ENCODE measurements at regions not wholly inside any gene's neighbourhood (a gene's known extent, or its start where the extent isn't known, plus 50 kb on each side); places are given as distances from the start of the nearest gene placed in this dataset.

DNA sequence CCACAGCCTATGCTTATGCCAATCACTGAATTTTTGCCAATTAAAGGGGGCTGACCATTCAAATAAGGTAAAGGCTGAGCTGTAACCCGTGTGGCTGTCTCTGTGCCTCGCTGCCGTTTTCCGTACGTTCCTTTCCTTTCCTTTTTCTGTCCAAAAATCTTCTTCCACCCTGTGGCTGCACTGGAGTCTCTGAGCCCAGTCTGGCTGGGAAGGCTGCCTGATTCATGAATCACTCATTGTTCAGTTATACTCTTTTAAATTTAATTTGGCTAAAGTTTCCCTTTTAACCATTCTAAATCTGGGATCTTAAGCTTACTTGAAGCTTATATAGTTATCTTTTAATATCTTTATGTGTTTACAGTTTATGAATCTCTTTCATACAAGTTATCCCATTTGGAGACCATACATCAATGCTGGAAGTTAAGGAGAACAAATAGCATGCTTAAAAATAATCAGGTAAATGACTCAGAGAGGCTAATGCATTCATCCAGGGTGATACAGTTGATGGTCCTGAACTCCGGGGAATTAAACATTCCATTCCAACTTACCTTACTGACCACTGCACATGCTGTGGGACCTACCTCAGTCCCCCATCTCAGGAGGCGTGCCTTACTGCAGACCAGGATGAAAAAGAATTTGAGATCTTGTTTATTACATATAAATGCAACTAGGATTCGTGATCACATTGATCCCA is 385.3 kb upstream of the ADARB2 start:
- Histone ChIP-seq H3K4me3 (ENCODE audit: low read depth in 1 of 3, low read length in 3 of 3) (no peak overlapping the region), H3K9me3 (ENCODE audit: control insufficient read depth in 4 of 4, low read length in 3 of 4) (no peaks in the 10 kb centered on the region), H3K36me3 (ENCODE audit: control insufficient read depth in 4 of 4, insufficient read depth in 3 of 4, low read depth in 1 of 4, low read length in 3 of 4) (no peaks in the 10 kb centered on the region), H3K4me1 (ENCODE audit: control insufficient read depth in 4 of 4, insufficient read depth in 4 of 4, low read length in 3 of 4) (no peaks in the 10 kb centered on the region), H3K27ac (ENCODE audit: low read depth in 1 of 2, low read length in 2 of 2) (no peak overlapping the region), H3K9ac (ENCODE audit: low read depth in 1 of 2, low read length in 2 of 2) (no peak overlapping the region), H3K27me3 (ENCODE audit: control insufficient read depth in 4 of 4, insufficient read depth in 4 of 4, low read length in 3 of 4) (no peaks in the 10 kb centered on the region)
- TF ChIP-seq GABPA (IDR thresholded peaks at IDR 0.05 in 1 of 2, conservative IDR thresholded peaks at IDR 0.05 in 1 of 2) = no peak
- TF ChIP-seq RXRA (IDR thresholded peaks at IDR 0.05) = no peak
- TF ChIP-seq, protein P1, sequence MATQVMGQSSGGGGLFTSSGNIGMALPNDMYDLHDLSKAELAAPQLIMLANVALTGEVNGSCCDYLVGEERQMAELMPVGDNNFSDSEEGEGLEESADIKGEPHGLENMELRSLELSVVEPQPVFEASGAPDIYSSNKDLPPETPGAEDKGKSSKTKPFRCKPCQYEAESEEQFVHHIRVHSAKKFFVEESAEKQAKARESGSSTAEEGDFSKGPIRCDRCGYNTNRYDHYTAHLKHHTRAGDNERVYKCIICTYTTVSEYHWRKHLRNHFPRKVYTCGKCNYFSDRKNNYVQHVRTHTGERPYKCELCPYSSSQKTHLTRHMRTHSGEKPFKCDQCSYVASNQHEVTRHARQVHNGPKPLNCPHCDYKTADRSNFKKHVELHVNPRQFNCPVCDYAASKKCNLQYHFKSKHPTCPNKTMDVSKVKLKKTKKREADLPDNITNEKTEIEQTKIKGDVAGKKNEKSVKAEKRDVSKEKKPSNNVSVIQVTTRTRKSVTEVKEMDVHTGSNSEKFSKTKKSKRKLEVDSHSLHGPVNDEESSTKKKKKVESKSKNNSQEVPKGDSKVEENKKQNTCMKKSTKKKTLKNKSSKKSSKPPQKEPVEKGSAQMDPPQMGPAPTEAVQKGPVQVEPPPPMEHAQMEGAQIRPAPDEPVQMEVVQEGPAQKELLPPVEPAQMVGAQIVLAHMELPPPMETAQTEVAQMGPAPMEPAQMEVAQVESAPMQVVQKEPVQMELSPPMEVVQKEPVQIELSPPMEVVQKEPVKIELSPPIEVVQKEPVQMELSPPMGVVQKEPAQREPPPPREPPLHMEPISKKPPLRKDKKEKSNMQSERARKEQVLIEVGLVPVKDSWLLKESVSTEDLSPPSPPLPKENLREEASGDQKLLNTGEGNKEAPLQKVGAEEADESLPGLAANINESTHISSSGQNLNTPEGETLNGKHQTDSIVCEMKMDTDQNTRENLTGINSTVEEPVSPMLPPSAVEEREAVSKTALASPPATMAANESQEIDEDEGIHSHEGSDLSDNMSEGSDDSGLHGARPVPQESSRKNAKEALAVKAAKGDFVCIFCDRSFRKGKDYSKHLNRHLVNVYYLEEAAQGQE (IDR thresholded peaks at IDR 0.05) = no peak
- no peak for TF ChIP-seq HNF4G (IDR thresholded peaks at IDR 0.05)
- TF ChIP-seq, protein P2, sequence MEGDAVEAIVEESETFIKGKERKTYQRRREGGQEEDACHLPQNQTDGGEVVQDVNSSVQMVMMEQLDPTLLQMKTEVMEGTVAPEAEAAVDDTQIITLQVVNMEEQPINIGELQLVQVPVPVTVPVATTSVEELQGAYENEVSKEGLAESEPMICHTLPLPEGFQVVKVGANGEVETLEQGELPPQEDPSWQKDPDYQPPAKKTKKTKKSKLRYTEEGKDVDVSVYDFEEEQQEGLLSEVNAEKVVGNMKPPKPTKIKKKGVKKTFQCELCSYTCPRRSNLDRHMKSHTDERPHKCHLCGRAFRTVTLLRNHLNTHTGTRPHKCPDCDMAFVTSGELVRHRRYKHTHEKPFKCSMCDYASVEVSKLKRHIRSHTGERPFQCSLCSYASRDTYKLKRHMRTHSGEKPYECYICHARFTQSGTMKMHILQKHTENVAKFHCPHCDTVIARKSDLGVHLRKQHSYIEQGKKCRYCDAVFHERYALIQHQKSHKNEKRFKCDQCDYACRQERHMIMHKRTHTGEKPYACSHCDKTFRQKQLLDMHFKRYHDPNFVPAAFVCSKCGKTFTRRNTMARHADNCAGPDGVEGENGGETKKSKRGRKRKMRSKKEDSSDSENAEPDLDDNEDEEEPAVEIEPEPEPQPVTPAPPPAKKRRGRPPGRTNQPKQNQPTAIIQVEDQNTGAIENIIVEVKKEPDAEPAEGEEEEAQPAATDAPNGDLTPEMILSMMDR (IDR thresholded peaks at IDR 0.05; ENCODE audit: low read depth, low read length, missing input control) = no peak
- no peak for TF ChIP-seq HNF4A (conservative IDR thresholded peaks at IDR 0.05)
- no peak for TF ChIP-seq YY1 (IDR thresholded peaks at IDR 0.05)
- TF ChIP-seq FOXA2 (IDR thresholded peaks at IDR 0.05) = no peak
- TF ChIP-seq, protein P3, sequence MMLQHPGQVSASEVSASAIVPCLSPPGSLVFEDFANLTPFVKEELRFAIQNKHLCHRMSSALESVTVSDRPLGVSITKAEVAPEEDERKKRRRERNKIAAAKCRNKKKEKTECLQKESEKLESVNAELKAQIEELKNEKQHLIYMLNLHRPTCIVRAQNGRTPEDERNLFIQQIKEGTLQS (IDR thresholded peaks at IDR 0.05) = no peak
- no peak for TF ChIP-seq RAD21 (IDR thresholded peaks at IDR 0.05)
- TF ChIP-seq EGR1 (IDR thresholded peaks at IDR 0.05; ENCODE audit: low read depth in 2 of 2) = no peak
- no peak for TF ChIP-seq FOXA1 (IDR thresholded peaks at IDR 0.05)
- TF ChIP-seq SP1 (IDR thresholded peaks at IDR 0.05) = no peak
- no peak for TF ChIP-seq TAF1 (conservative IDR thresholded peaks at IDR 0.05)
- TF ChIP-seq NR2F2 (IDR thresholded peaks at IDR 0.05) = no peak
- TF ChIP-seq, protein P4, sequence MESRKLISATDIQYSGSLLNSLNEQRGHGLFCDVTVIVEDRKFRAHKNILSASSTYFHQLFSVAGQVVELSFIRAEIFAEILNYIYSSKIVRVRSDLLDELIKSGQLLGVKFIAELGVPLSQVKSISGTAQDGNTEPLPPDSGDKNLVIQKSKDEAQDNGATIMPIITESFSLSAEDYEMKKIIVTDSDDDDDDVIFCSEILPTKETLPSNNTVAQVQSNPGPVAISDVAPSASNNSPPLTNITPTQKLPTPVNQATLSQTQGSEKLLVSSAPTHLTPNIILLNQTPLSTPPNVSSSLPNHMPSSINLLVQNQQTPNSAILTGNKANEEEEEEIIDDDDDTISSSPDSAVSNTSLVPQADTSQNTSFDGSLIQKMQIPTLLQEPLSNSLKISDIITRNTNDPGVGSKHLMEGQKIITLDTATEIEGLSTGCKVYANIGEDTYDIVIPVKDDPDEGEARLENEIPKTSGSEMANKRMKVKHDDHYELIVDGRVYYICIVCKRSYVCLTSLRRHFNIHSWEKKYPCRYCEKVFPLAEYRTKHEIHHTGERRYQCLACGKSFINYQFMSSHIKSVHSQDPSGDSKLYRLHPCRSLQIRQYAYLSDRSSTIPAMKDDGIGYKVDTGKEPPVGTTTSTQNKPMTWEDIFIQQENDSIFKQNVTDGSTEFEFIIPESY (IDR thresholded peaks at IDR 0.05) = no peak
- TF ChIP-seq, protein P5, sequence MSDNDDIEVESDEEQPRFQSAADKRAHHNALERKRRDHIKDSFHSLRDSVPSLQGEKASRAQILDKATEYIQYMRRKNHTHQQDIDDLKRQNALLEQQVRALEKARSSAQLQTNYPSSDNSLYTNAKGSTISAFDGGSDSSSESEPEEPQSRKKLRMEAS (IDR thresholded peaks at IDR 0.05) = no peak
- no peak for TF ChIP-seq JUND (IDR thresholded peaks at IDR 0.05)
- no peak for DNase-seq (ENCODE audit: low spot score)
- WGBS = 78% methylated on average over 8 of the region's 8 CpGs
